Erythroblast (primary cell): ENCODE measurements at regions not wholly inside any gene's neighbourhood (a gene's known extent, or its start where the extent isn't known, plus 50 kb on each side); places are given as distances from the start of the nearest gene placed in this dataset.

Experiments used
- GATA1 ChIP-seq: IDR thresholded peaks from 2 replicates; pipeline ENCODE4 v1.6.1; 2011; ENCODE audit warnings: low read depth, mild to moderate bottlenecking, control low read depth, low read length, moderate library complexity
- POLR2A ChIP-seq: IDR thresholded peaks from 2 replicates; pipeline ENCODE4 v1.6.1; 2011; ENCODE audit warnings: mild to moderate bottlenecking, low read length

DNA sequence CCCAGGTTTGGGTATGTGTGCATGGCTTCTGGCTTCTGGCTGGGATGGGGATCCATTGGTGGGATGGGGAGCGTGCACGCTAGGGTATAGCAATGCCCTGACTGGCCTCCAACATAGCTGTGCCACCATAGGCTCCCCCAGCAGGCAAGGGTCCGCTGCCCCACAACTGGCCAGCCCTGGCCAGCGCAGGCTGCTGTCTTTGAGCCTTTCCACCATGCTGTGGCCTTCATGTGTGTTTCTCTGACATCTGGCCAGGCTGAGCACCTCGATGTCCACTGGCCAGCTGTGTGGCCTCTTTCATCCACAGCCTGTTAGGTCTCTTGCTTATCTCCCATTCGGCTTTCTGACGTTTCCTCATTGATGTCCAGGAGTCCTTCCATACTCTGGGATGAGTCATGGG lies 231.3 kb downstream of the NDUFA10 start:
- TF ChIP-seq POLR2A = no peak
- TF ChIP-seq GATA1 = no peak
